H1 (cell line): ENCODE measurements at regions not wholly inside any gene's neighbourhood (a gene's known extent, or its start where the extent isn't known, plus 50 kb on each side); places are given as distances from the start of the nearest gene placed in this dataset.

Experiments used
- CTCF ChIA-PET: fragments of 300-600 bp; sonication (Branson Sonifier 250); formaldehyde crosslinking; loops from one replicate; lab custom pipeline; 2021; ENCODE audit not compliant: partially characterized antibody; lab: Charles Lee
- POLR2A ChIA-PET: fragments of 300-600 bp; sonication (Branson Sonifier 250); formaldehyde crosslinking; loops from one replicate; lab custom pipeline; 2021; ENCODE audit warnings: inconsistent platforms; ENCODE audit not compliant: partially characterized antibody; lab: Charles Lee
- DNase-seq, 2 experiments: peaks; one replicate each; pipeline versions ENCODE4 v3.0.0 to v3.0.0-alpha.2; 2010 to 2022; ENCODE audit warnings: low spot score in 2 of 2, low read depth in 1 of 2, mixed read lengths in 1 of 2
- FAIRE-seq: peaks from 2 replicates; lab custom pipeline; 2011; peaks lifted over from hg19 to GRCh38; lab: Jason Lieb, UNC
- H2AFZ ChIP-seq: 2 replicates; pipeline ENCODE4 v1.8.1; 2012; ENCODE audit warnings: low read length, inconsistent platforms
- H2AK5ac ChIP-seq: 2 replicates; pipeline ENCODE4 v1.6.1; 2013; ENCODE audit warnings: low read depth, low read length
- H2BK120ac ChIP-seq: replicated peaks from 2 replicates; pipeline ENCODE3; 2013; ENCODE audit warnings: low read depth, low read length, inconsistent platforms
- H2BK12ac ChIP-seq: 2 replicates; pipeline ENCODE4 v1.6.1; 2013; ENCODE audit warnings: low read depth, low read length
- H2BK15ac ChIP-seq: 2 replicates; pipeline ENCODE4 v1.6.1; 2013; ENCODE audit warnings: low read length
- H2BK20ac ChIP-seq: 2 replicates; pipeline ENCODE4 v1.6.1; 2013; ENCODE audit warnings: low read length
- H2BK5ac ChIP-seq: 2 replicates; pipeline ENCODE4 v1.6.1; 2013; ENCODE audit warnings: low read depth, low read length
- H3K14ac ChIP-seq: 2 replicates; pipeline ENCODE4 v1.6.1; 2013; ENCODE audit warnings: inconsistent platforms; ENCODE audit not compliant: insufficient read length
- H3K18ac ChIP-seq: 2 replicates; pipeline ENCODE4 v1.6.1; 2013; ENCODE audit warnings: low read length; ENCODE audit errors: extremely low read depth
- H3K23ac ChIP-seq: 2 replicates; pipeline ENCODE4 v1.6.1; 2013; ENCODE audit warnings: inconsistent platforms; ENCODE audit not compliant: insufficient read length
- H3K23me2 ChIP-seq: 2 replicates; pipeline ENCODE4 v1.6.1; 2013; ENCODE audit warnings: low read depth, low read length
- H3K27ac ChIP-seq: 2 replicates; pipeline ENCODE4 v1.6.1; 2011; ENCODE audit warnings: low read depth, low read length, inconsistent platforms
- H3K27me3 ChIP-seq, 4 experiments: replicated peaks in 1 of 4; 1 replicate in 1 of 4; 2 replicates in 3 of 4; pipeline versions ENCODE4 v1.6.1 to v1.8.1; 2011 to 2013; ENCODE audit warnings: low read length in 3 of 4, mild to moderate bottlenecking in 3 of 4, inconsistent platforms in 2 of 4, mixed read lengths in 2 of 4, moderate library complexity in 1 of 4; ENCODE audit not compliant: control insufficient read depth in 3 of 4, insufficient read depth in 3 of 4; ENCODE audit errors: extremely low read depth in 1 of 4
- H3K36me3 ChIP-seq, 4 experiments: 2 replicates each; pipeline versions ENCODE4 v1.6.1 to v1.8.1; 2011 to 2013; ENCODE audit warnings: mild to moderate bottlenecking in 4 of 4, low read length in 3 of 4, moderate library complexity in 2 of 4, control low read depth in 1 of 4, inconsistent platforms in 1 of 4; ENCODE audit not compliant: insufficient read depth in 4 of 4, control insufficient read depth in 2 of 4
- H3K4ac ChIP-seq: replicated peaks from 2 replicates; pipeline ENCODE3; 2013; ENCODE audit warnings: low read length, low read depth, mixed read lengths, inconsistent platforms; ENCODE audit not compliant: insufficient read length
- H3K4me1 ChIP-seq, 4 experiments: replicated peaks in 1 of 4; 1 replicate in 1 of 4; 2 replicates in 3 of 4; pipeline versions ENCODE4 v1.6.1 to v1.8.1; 2011 to 2013; ENCODE audit warnings: low read length in 3 of 4, inconsistent platforms in 2 of 4, mixed read lengths in 1 of 4; ENCODE audit not compliant: insufficient read depth in 4 of 4, control insufficient read depth in 3 of 4
- H3K4me2 ChIP-seq, 2 experiments: 2 replicates each; pipeline versions ENCODE4 v1.6.1 to v1.8.1; 2011 to 2013; ENCODE audit warnings: low read depth in 2 of 2, low read length in 2 of 2, control low read depth in 1 of 2, inconsistent platforms in 1 of 2, mild to moderate bottlenecking in 1 of 2; ENCODE audit not compliant: insufficient read depth in 1 of 2
- H3K4me3 ChIP-seq, 4 experiments: fragments of 200-600, 300-600 bp in 1 of 4; sonication (generic), shearing (Covaris generic), sonication (Bioruptor Twin) in 1 of 4; 2 replicates each; pipeline versions ENCODE4 v1.5.1 to v1.8.1; 2011 to 2016; ENCODE audit warnings: low read length in 4 of 4, low read depth in 3 of 4, control low read depth in 2 of 4, inconsistent platforms in 2 of 4, mild to moderate bottlenecking in 2 of 4, mixed read lengths in 1 of 4, moderate library complexity in 1 of 4; ENCODE audit not compliant: insufficient read depth in 2 of 4; ENCODE audit errors: extremely low read depth in 1 of 4
- H3K56ac ChIP-seq: replicated peaks from 2 replicates; pipeline ENCODE3; 2013; ENCODE audit warnings: low read depth, mild to moderate bottlenecking, mixed read lengths, low read length, inconsistent platforms; ENCODE audit not compliant: insufficient read length
- H3K79me1 ChIP-seq: 2 replicates; pipeline ENCODE4 v1.6.1; 2013; ENCODE audit warnings: low read depth, low read length, control low read depth
- H3K79me2 ChIP-seq, 2 experiments: 2 replicates each; pipeline versions ENCODE4 v1.6.1 to v1.8.1; 2012 to 2013; ENCODE audit warnings: low read length in 2 of 2, mild to moderate bottlenecking in 2 of 2, inconsistent platforms in 1 of 2; ENCODE audit not compliant: insufficient read depth in 2 of 2, control insufficient read depth in 1 of 2
- H3K9ac ChIP-seq, 4 experiments: replicated peaks in 1 of 4; 1 replicate in 1 of 4; 2 replicates in 3 of 4; pipeline versions ENCODE4 v1.6.1 to v1.8.1; 2011 to 2013; ENCODE audit warnings: low read depth in 3 of 4, low read length in 3 of 4, control low read depth in 2 of 4, mild to moderate bottlenecking in 2 of 4, moderate library complexity in 2 of 4, inconsistent platforms in 1 of 4; ENCODE audit errors: extremely low read depth in 1 of 4
- H3K9me3 ChIP-seq, 2 experiments: 2 replicates each; pipeline versions ENCODE4 v1.6.1 to v1.8.1; 2012 to 2013; ENCODE audit warnings: mild to moderate bottlenecking in 2 of 2, moderate library complexity in 2 of 2, control low read depth in 1 of 2, inconsistent platforms in 1 of 2, low read depth in 1 of 2, low read length in 1 of 2, mixed read lengths in 1 of 2; ENCODE audit not compliant: insufficient read depth in 2 of 2
- H4K20me1 ChIP-seq, 2 experiments: replicated peaks in 1 of 2; 2 replicates each; pipeline versions ENCODE3 to v1.8.1; 2011 to 2013; ENCODE audit warnings: inconsistent platforms in 2 of 2, low read length in 2 of 2, mild to moderate bottlenecking in 1 of 2; ENCODE audit not compliant: insufficient read depth in 2 of 2, control insufficient read depth in 1 of 2
- H4K5ac ChIP-seq: 2 replicates; pipeline ENCODE4 v1.6.1; 2013; ENCODE audit warnings: low read length, low read depth, mixed read lengths, inconsistent platforms; ENCODE audit not compliant: insufficient read length
- H4K8ac ChIP-seq: 2 replicates; pipeline ENCODE4 v1.8.0; 2013; ENCODE audit warnings: mild to moderate bottlenecking, moderate library complexity, low read length, inconsistent platforms; ENCODE audit not compliant: insufficient read depth; ENCODE audit errors: extremely low read depth
- H4K91ac ChIP-seq: replicated peaks from 2 replicates; pipeline ENCODE3; 2013; ENCODE audit warnings: low read length, mixed read lengths, inconsistent platforms; ENCODE audit not compliant: insufficient read length
- EGR1 ChIP-seq: IDR thresholded peaks from 2 replicates; pipeline ENCODE4 v1.6.1; 2011; ENCODE audit warnings: low read depth, low read length, borderline replicate concordance
- EZH2 ChIP-seq: fragments of 200-600 bp; sonication (generic); IDR thresholded peaks from 2 replicates; pipeline ENCODE4 v1.7.1; 2012; ENCODE audit warnings: low read depth, mild to moderate bottlenecking, moderate library complexity, low read length, inconsistent platforms; ENCODE audit not compliant: severe bottlenecking
- GABPA ChIP-seq: IDR thresholded peaks from 2 replicates; pipeline ENCODE4 v1.6.1; 2011; ENCODE audit warnings: mild to moderate bottlenecking, low read length, moderate library complexity, borderline replicate concordance; ENCODE audit not compliant: insufficient read depth
- HDAC2 ChIP-seq, 2 experiments: fragments of 300-600 bp in 1 of 2; sonication (generic) in 1 of 2; IDR thresholded peaks; 2 replicates each; pipeline ENCODE4 v1.6.1; 2011 to 2012; ENCODE audit warnings: low read depth in 2 of 2, low read length in 2 of 2, mild to moderate bottlenecking in 2 of 2, moderate library complexity in 2 of 2, borderline replicate concordance in 1 of 2, inconsistent platforms in 1 of 2
- HDAC6 ChIP-seq: IDR thresholded peaks from one replicate; pipeline ENCODE4 v1.7.1; 2012; ENCODE audit warnings: low read depth, mild to moderate bottlenecking, inconsistent platforms, low read length, moderate library complexity
- JUND ChIP-seq: IDR thresholded peaks from 2 replicates; pipeline ENCODE4 v1.6.1; 2011; ENCODE audit warnings: mild to moderate bottlenecking, improper control_type of control experiment, low read length
- NANOG ChIP-seq: IDR thresholded peaks from 2 replicates; pipeline ENCODE4 v1.6.1; 2011; ENCODE audit warnings: low read length, low read depth, mild to moderate bottlenecking, inconsistent platforms; ENCODE audit not compliant: insufficient read depth, poor library complexity, severe bottlenecking
- NRF1 ChIP-seq: IDR thresholded peaks from 2 replicates; pipeline ENCODE4 v1.6.1; 2011; ENCODE audit warnings: mild to moderate bottlenecking, low read depth, low read length, improper control_type of control experiment
- POLR2AphosphoS5 ChIP-seq: IDR thresholded peaks from 2 replicates; pipeline ENCODE4 v1.6.1; 2011; ENCODE audit warnings: low read depth, low read length
- RFX5 ChIP-seq: IDR thresholded peaks from 2 replicates; pipeline ENCODE4 v1.6.1; 2011; ENCODE audit warnings: low read depth, low read length, improper control_type of control experiment, borderline replicate concordance
- RXRA ChIP-seq: IDR thresholded peaks from 2 replicates; pipeline ENCODE4 v1.6.1; 2011; ENCODE audit warnings: low read depth, mild to moderate bottlenecking, low read length, moderate library complexity; ENCODE audit not compliant: insufficient read depth
- SRF ChIP-seq: IDR thresholded peaks from 2 replicates; pipeline ENCODE4 v1.6.1; 2011; ENCODE audit warnings: mild to moderate bottlenecking, low read depth, low read length, moderate library complexity
- TCF12 ChIP-seq: IDR thresholded peaks from 2 replicates; pipeline ENCODE4 v1.6.1; 2011; ENCODE audit warnings: low read depth, mild to moderate bottlenecking, low read length
- TEAD4 ChIP-seq: IDR thresholded peaks from 2 replicates; pipeline ENCODE4 v1.6.1; 2012; ENCODE audit warnings: low read depth, low read length, inconsistent platforms, mixed read lengths
- YY1 ChIP-seq: IDR thresholded peaks from 2 replicates; pipeline ENCODE4 v1.6.1; 2011; ENCODE audit warnings: low read depth, mild to moderate bottlenecking, low read length
- WGBS, 2 experiments: shearing (Covaris generic) in 1 of 2; methylation state at CpG; one replicate each; pipeline versions ENCODE4 v1.1.6 to v1.1.7; 2013 to 2015; ENCODE audit warnings: low lambda C conversion rate in 2 of 2, mixed read lengths in 2 of 2, inconsistent platforms in 1 of 2, low coverage in 1 of 2, missing lambda C conversion rate in 1 of 2; ENCODE audit not compliant: insufficient replicate concordance in 2 of 2, insufficient coverage in 1 of 2, insufficient read length in 1 of 2; ENCODE audit errors: extremely low coverage in 1 of 2, missing lambda C conversion rate in 1 of 2; 5-methylcytosine and 5-hydroxymethylcytosine counted together

- ChIA-PET CTCF (interaction anchor here (0.9 to 5.8 kb wide), 8 partner anchors 9 to 86 kb away, joined by 3 to 41 read pairs (median 4); no protein-coding TSS in a partner anchor), POLR2A (interaction anchor here (0.6 to 2.3 kb wide), 4 partner anchors 9 to 147 kb away, joined by 3 to 6 read pairs (median 4); no protein-coding TSS in a partner anchor)
- no peak overlapping the region for H4K5ac ChIP-seq
- FAIRE-seq (no peak), DNase-seq (no peak)
- no peak overlapping the region for H3K4me2 ChIP-seq
- no peak overlapping the region for H3K56ac ChIP-seq
- H3K4ac ChIP-seq, result no peak overlapping the region
- H2BK20ac ChIP-seq, result 0 out of 2 replicates have a peak overlapping the region, but pooled peaks have one; percentile 75
- H2BK15ac ChIP-seq, result no peak overlapping the region
- H2AK5ac ChIP-seq, result no peak overlapping the region
- no peaks in the 10 kb centered on the region for H3K79me1 ChIP-seq
- no peak overlapping the region for H3K14ac ChIP-seq
- no peak overlapping the region for H2BK120ac ChIP-seq
- H3K27me3 ChIP-seq, result no peaks in the 10 kb centered on the region
- H2AFZ ChIP-seq, result no peak overlapping the region
- H3K9me3 ChIP-seq, result no peaks in the 10 kb centered on the region
- peak overlapping the region; percentile 34 for H4K91ac ChIP-seq
- H3K23me2 ChIP-seq, result no peaks in the 10 kb centered on the region
- no peak overlapping the region for H2BK5ac ChIP-seq
- no peaks in the 10 kb centered on the region for H3K36me3 ChIP-seq
- no peaks in the 10 kb centered on the region for H4K20me1 ChIP-seq
- no peak overlapping the region for H3K4me3 ChIP-seq
- peaks cover 3 to 22% (median 12%) of the 10 kb centered on the region in 4 experiments for H3K4me1 ChIP-seq
- H3K23ac ChIP-seq, result no peak overlapping the region
- peak overlapping the region; percentile 22; the same call in 1 of the 2 replicates for H3K18ac ChIP-seq
- H4K8ac ChIP-seq, result no peak overlapping the region
- H3K27ac ChIP-seq, result no peak overlapping the region
- peak overlapping the region; percentile 89; the same call in 1 of the 2 replicates for H2BK12ac ChIP-seq
- no peak overlapping the region for H3K9ac ChIP-seq
- no peaks in the 10 kb centered on the region for H3K79me2 ChIP-seq
- WGBS, 2 experiments, result 84% methylated on average over 6 of the region's 8 CpGs; no CpG with 5 or more reads in 1 of the 2 experiments
- TF ChIP-seq RFX5 (no peak), SRF (no peak), NRF1 (no peak), GABPA (no peak), HDAC6 (no peak), TCF12 (no peak), EGR1 (no peak), NANOG (no peak), JUND (no peak), EZH2 (no peak), TEAD4 (no peak), POLR2AphosphoS5 (no peak), YY1 (no peak), RXRA (no peak), HDAC2 (IDR thresholded peaks at IDR 0.05; ENCODE audit: borderline replicate concordance in 1 of 2, low read depth in 2 of 2, low read length in 2 of 2) (no peak)
Observed at GRCh38 chr1:37274486-37274885, 199.9 kb upstream of the ZC3H12A start.
